K562 (cell line): ENCODE measurements at regions not wholly inside any gene's neighbourhood (a gene's known extent, or its start where the extent isn't known, plus 50 kb on each side); places are given as distances from the start of the nearest gene placed in this dataset.

ENCODE experiments used
- ATAC-seq: fragments of 200-7000 bp; cut with Tn5 transposase; 3 replicates; pipeline ENCODE4 v1.9.1; 2020; ENCODE audit warnings: moderate library complexity
- BruUV-seq: library from RNA; stranded (reverse); fragments of 400-500 nt; replicated peaks from 2 replicates; lab custom pipeline; 2021; lab: Mats Ljungman, UMichigan
- CTCF ChIA-PET: fragments of 300-600 bp; formaldehyde crosslinking; extraction: SDS; loops from one replicate; lab custom pipeline; 2021; ENCODE audit warnings: low intra/inter-chr PET ratio; lab: Yijun Ruan, JAX
- POLR2A ChIA-PET: fragments of 300-600, 350-650 bp; sonication (Branson Sonifier 250); formaldehyde crosslinking; extraction: SDS; loops from one replicate; lab custom pipeline; 2021; ENCODE audit warnings: antibody characterized with exemption, inconsistent platforms; lab: Yijun Ruan, JAX
- DNase-seq, 4 experiments: peaks; one replicate each; pipeline versions ENCODE4 v3.0.0 to v3.0.0-alpha.2; 2011 to 2018; ENCODE audit warnings: low spot score in 3 of 4, mixed read lengths in 3 of 4; ENCODE audit errors: extremely low read depth in 1 of 4
- FAIRE-seq: peaks from 2 replicates; lab custom pipeline; 2011; peaks lifted over from hg19 to GRCh38; lab: Jason Lieb, UNC
- H2AFZ ChIP-seq: 2 replicates; pipeline ENCODE4 v1.6.0; 2011; ENCODE audit warnings: low read depth, low read length, control low read depth, inconsistent platforms
- H3K27ac ChIP-seq: fragments of 200-600 bp; 3 replicates; pipeline ENCODE4 v1.8.0; 2011; ENCODE audit warnings: low read depth, mild to moderate bottlenecking, control low read depth, inconsistent platforms, low read length, moderate library complexity, mixed read lengths; ENCODE audit errors: extremely low read depth
- H3K27me3 ChIP-seq, 2 experiments: fragments of 300-600 bp in 1 of 2; 2 replicates in 1 of 2; 3 replicates in 1 of 2; pipeline versions ENCODE4 v1.6.0 to v1.8.0; 2011; ENCODE audit warnings: inconsistent platforms in 2 of 2, low read length in 2 of 2, mild to moderate bottlenecking in 1 of 2, mixed read lengths in 1 of 2, moderate library complexity in 1 of 2; ENCODE audit not compliant: control insufficient read depth in 2 of 2, insufficient read depth in 2 of 2
- H3K36me3 ChIP-seq: fragments of 300-600 bp; 3 replicates; pipeline ENCODE4 v1.8.0; 2011; ENCODE audit warnings: mild to moderate bottlenecking, low read length, inconsistent platforms; ENCODE audit not compliant: control insufficient read depth, insufficient read depth
- H3K4me1 ChIP-seq, 2 experiments: fragments of 200-600 bp in 1 of 2; replicated peaks in 1 of 2; 2 replicates in 1 of 2; 3 replicates in 1 of 2; pipeline versions ENCODE4 v1.5.1 to v1.8.0; 2011; ENCODE audit warnings: inconsistent platforms in 2 of 2, low read length in 2 of 2, mild to moderate bottlenecking in 1 of 2, mixed read lengths in 1 of 2, moderate library complexity in 1 of 2; ENCODE audit not compliant: control insufficient read depth in 2 of 2, insufficient read depth in 2 of 2
- H3K4me2 ChIP-seq: 2 replicates; pipeline ENCODE4 v1.6.1; 2011; ENCODE audit warnings: low read length, control low read depth, inconsistent platforms, mixed read lengths; ENCODE audit not compliant: insufficient read depth
- H3K4me3 ChIP-seq: fragments of 200-600 bp; sonication (generic), shearing (Covaris generic); 2 replicates; pipeline ENCODE4 v1.5.1; 2016; ENCODE audit warnings: control low read depth, inconsistent platforms
- H3K79me2 ChIP-seq: fragments of 200-600 bp; 3 replicates; pipeline ENCODE4 v1.8.0; 2011; ENCODE audit warnings: low read length, inconsistent platforms; ENCODE audit not compliant: control insufficient read depth, insufficient read depth
- H3K9ac ChIP-seq, 2 experiments: 2 replicates each; pipeline versions ENCODE4 v1.6.0 to v1.6.1; 2011; ENCODE audit warnings: low read depth in 2 of 2, low read length in 2 of 2, control low read depth in 1 of 2, inconsistent platforms in 1 of 2, mild to moderate bottlenecking in 1 of 2, mixed read lengths in 1 of 2; ENCODE audit not compliant: insufficient read depth in 1 of 2
- H3K9me1 ChIP-seq: one replicate; pipeline ENCODE4 v1.6.0; 2011; ENCODE audit warnings: inconsistent platforms, mild to moderate bottlenecking, low read length, moderate library complexity; ENCODE audit not compliant: control insufficient read depth, insufficient read depth
- H3K9me3 ChIP-seq: replicated peaks from 2 replicates; pipeline ENCODE4 v1.5.1; 2011; ENCODE audit warnings: low read depth, low read length, inconsistent platforms; ENCODE audit not compliant: control insufficient read depth, insufficient read depth
- H4K20me1 ChIP-seq: replicated peaks from 2 replicates; pipeline ENCODE4 v1.6.1; 2011; ENCODE audit warnings: low read length, inconsistent platforms, mixed read lengths; ENCODE audit not compliant: control insufficient read depth, insufficient read depth
- PHTF2 ChIP-seq: fragments of 250-450 bp; sonication (Bioruptor Pico); IDR thresholded peaks from 2 replicates; pipeline ENCODE4 v1.5.0; 2021; ENCODE audit warnings: mild to moderate bottlenecking
- SAP30 ChIP-seq: fragments of 200-600 bp; sonication (generic); IDR thresholded peaks from 2 replicates; pipeline ENCODE4 v1.6.1; 2012; ENCODE audit warnings: borderline replicate concordance, low read depth, mild to moderate bottlenecking, moderate library complexity, low read length, control low read depth, inconsistent platforms; ENCODE audit not compliant: insufficient read depth, poor library complexity, severe bottlenecking
- STAT5B ChIP-seq: fragments of 250-450 bp; sonication (Bioruptor Pico); IDR thresholded peaks from 2 replicates; pipeline ENCODE4 v1.8.0; 2021; ENCODE audit warnings: mild to moderate bottlenecking, inconsistent platforms
- TFAM ChIP-seq: fragments of 250-450 bp; sonication (Bioruptor Pico); conservative IDR thresholded peaks from 2 replicates; pipeline ENCODE4 v1.5.0; 2021; ENCODE audit warnings: mild to moderate bottlenecking, moderate library complexity
- TSC22D4 ChIP-seq: fragments of 450-650 bp; IDR thresholded peaks from 2 replicates; pipeline ENCODE4 v1.6.1; 2016; ENCODE audit warnings: missing genetic modification characterization, missing biosample characterization, control low read depth
- ZBTB9 ChIP-seq: fragments of 450-650 bp; formaldehyde crosslinking; IDR thresholded peaks from 2 replicates; pipeline ENCODE4 v1.4.0; 2020; ENCODE audit warnings: mild to moderate bottlenecking, moderate library complexity
- ZFPM2 ChIP-seq: fragments of 250-450 bp; sonication (Bioruptor Pico); IDR thresholded peaks from 2 replicates; pipeline ENCODE4 v1.5.1; 2022; ENCODE audit warnings: mild to moderate bottlenecking
- WGBS: fragments of 100-300 bp; shearing (Covaris generic); methylation state at CpG from one replicate; pipeline ENCODE4 v1.1.6; 2016; ENCODE audit warnings: low coverage, mixed read lengths; ENCODE audit not compliant: insufficient coverage; ENCODE audit errors: missing lambda C conversion rate; 5-methylcytosine and 5-hydroxymethylcytosine counted together
- in situ Hi-C: fragments of 300-500 bp; cut with MboI; formaldehyde crosslinking; loops from 4 replicates; pipeline ENCODE4 v1.15.0; 2018; ENCODE audit warnings: inconsistent platforms, mixed read lengths
- intact Hi-C: fragments of 100-400 bp; cut with micrococcal nuclease; formaldehyde crosslinking; loops from 2 replicates; pipeline ENCODE4 v1.14.2; 2022

DNA sequence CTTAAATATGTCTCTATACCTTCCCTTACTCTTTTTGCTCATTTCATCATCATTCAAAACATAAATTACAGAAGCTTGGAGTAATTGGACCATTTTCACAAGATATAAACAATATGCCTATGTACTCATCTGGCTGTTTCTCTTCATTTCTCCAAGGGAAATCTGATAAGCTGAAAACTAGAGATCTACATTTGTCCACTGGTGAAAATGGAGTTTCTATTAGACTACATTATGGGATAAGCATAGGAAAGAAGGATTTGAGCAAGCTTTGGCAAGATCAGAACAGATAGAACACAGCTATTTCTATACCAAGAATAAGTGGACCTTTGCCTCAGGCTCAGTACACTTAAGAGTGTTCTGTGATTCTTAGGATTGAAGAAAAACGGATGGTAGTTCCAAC is 404.4 kb downstream of the GASK1B start:
- Histone ChIP-seq H2AFZ (no peak overlapping the region), H3K27ac (no peak overlapping the region), H3K9me1 (no peaks in the 10 kb centered on the region), H3K27me3 (no peaks in the 10 kb centered on the region)
- intact Hi-C loops: no loop called here
- no TSS peak for BruUV-seq
- TF ChIP-seq TFAM (CRISPR knock-in tag) (no peak), ZBTB9 (CRISPR knock-in tag) (no peak), SAP30 (no peak), ZFPM2 (no peak), TSC22D4 (tag) (no peak), PHTF2 (CRISPR knock-in tag) (no peak), STAT5B (CRISPR knock-in tag) (no peak)
- TF ChIP-seq, all 486 proteins: peak for 0
- Histone ChIP-seq H3K9me3 (no peaks in the 10 kb centered on the region), H3K4me2 (no peak overlapping the region), H3K4me3 (no peak overlapping the region), H4K20me1 (no peaks in the 10 kb centered on the region), H3K4me1 (no peaks in the 10 kb centered on the region), H3K79me2 (no peaks in the 10 kb centered on the region), H3K36me3 (no peaks in the 10 kb centered on the region), H3K9ac (no peak overlapping the region)
- CTCF ChIA-PET: no interaction called here
- ATAC-seq: no peak
- in situ Hi-C loops: no loop called here
- DNase-seq: no peak
- POLR2A ChIA-PET: no interaction called here
- WGBS: 0% methylated on average over 1 of the region's 1 CpG
- no peak for FAIRE-seq
